DOHH2 (cell line): ENCODE measurements at regions not wholly inside any gene's neighbourhood (a gene's known extent, or its start where the extent isn't known, plus 50 kb on each side); places are given as distances from the start of the nearest gene placed in this dataset.

Source experiments
- H3F3A ChIP-seq: fragments of 200-600 bp; sonication (generic), shearing (Covaris generic); 2 replicates; pipeline ENCODE4 v1.6.0; 2016; ENCODE audit warnings: antibody characterized with exemption, mild to moderate bottlenecking; ENCODE audit not compliant: control insufficient read depth, insufficient read depth
- H3K27ac ChIP-seq: fragments of 200-600 bp; sonication (generic); 2 replicates; pipeline ENCODE4 v1.5.1; 2014; ENCODE audit warnings: low read depth, mild to moderate bottlenecking, low read length, moderate library complexity
- H3K27me3 ChIP-seq: fragments of 200-600 bp; sonication (generic); 2 replicates; pipeline ENCODE4 v1.6.1; 2014; ENCODE audit warnings: mild to moderate bottlenecking, low read length, mixed read lengths; ENCODE audit not compliant: control insufficient read depth
- H3K36me3 ChIP-seq: fragments of 200-600 bp; sonication (generic); 2 replicates; pipeline ENCODE4 v1.6.1; 2014; ENCODE audit warnings: mild to moderate bottlenecking, low read length, moderate library complexity, mixed read lengths; ENCODE audit not compliant: control insufficient read depth
- H3K4me1 ChIP-seq: fragments of 200-600 bp; sonication (generic); 2 replicates; pipeline ENCODE4 v1.6.1; 2014; ENCODE audit warnings: mild to moderate bottlenecking, low read length, mixed read lengths; ENCODE audit not compliant: control insufficient read depth
- H3K4me2 ChIP-seq: fragments of 200-600 bp; sonication (generic); 2 replicates; pipeline ENCODE4 v1.6.0; 2014; ENCODE audit warnings: mild to moderate bottlenecking, low read length, moderate library complexity
- H3K4me3 ChIP-seq: fragments of 200-600 bp; sonication (generic); 2 replicates; pipeline ENCODE4 v1.5.1; 2014; ENCODE audit warnings: mild to moderate bottlenecking, low read length, mixed read lengths
- H3K79me2 ChIP-seq: fragments of 200-600 bp; sonication (generic); 2 replicates; pipeline ENCODE4 v1.6.1; 2014; ENCODE audit warnings: mild to moderate bottlenecking, low read length, mixed read lengths; ENCODE audit not compliant: control insufficient read depth
- H3K9me2 ChIP-seq: fragments of 200-600 bp; sonication (generic); replicated peaks from 2 replicates; pipeline ENCODE4 v1.6.1; 2014; ENCODE audit warnings: mild to moderate bottlenecking, low read length, mixed read lengths; ENCODE audit not compliant: control insufficient read depth
- H3K9me3 ChIP-seq: fragments of 200-600 bp; sonication (generic); 2 replicates; pipeline ENCODE4 v1.6.1; 2014; ENCODE audit warnings: antibody characterized with exemption, low read length, mixed read lengths; ENCODE audit not compliant: control insufficient read depth, insufficient read depth
- H4K20me1 ChIP-seq: fragments of 200-600 bp; sonication (generic); 2 replicates; pipeline ENCODE4 v1.6.0; 2014; ENCODE audit warnings: low read depth, mild to moderate bottlenecking, antibody characterized with exemption, low read length, moderate library complexity; ENCODE audit not compliant: control insufficient read depth, insufficient read depth
- CTCF ChIP-seq: fragments of 200-600 bp; sonication (generic); IDR thresholded peaks from one replicate; pipeline ENCODE4 v1.5.1; 2014; ENCODE audit warnings: antibody characterized with exemption, mild to moderate bottlenecking, low read depth, low read length; ENCODE audit not compliant: poor library complexity, severe bottlenecking
- EZH2phosphoT487 ChIP-seq: fragments of 200-600 bp; sonication (generic); IDR thresholded peaks from 2 replicates; pipeline ENCODE4 v1.6.1; 2017; ENCODE audit warnings: borderline replicate concordance, mild to moderate bottlenecking, antibody characterized with exemption, low read length, moderate library complexity, mixed read lengths

- no peak overlapping the region for H3K4me3 ChIP-seq
- H3K4me1 ChIP-seq, result peaks cover 24% of the 10 kb centered on the region
- H3K4me2 ChIP-seq, result no peak overlapping the region
- H3K27me3 ChIP-seq, result no peaks in the 10 kb centered on the region
- no peaks in the 10 kb centered on the region for H3F3A ChIP-seq
- H3K79me2 ChIP-seq, result no peaks in the 10 kb centered on the region
- no peak overlapping the region for H3K27ac ChIP-seq
- H3K9me3 ChIP-seq, result no peaks in the 10 kb centered on the region
- H3K36me3 ChIP-seq, result no peaks in the 10 kb centered on the region
- TF ChIP-seq EZH2phosphoT487 (no peak), CTCF (no peak)
- H3K9me2 ChIP-seq, result no peaks in the 10 kb centered on the region
- no peaks in the 10 kb centered on the region for H4K20me1 ChIP-seq
Observed at GRCh38 chr5:123879071-123879470, 367.1 kb downstream of the CSNK1G3 start.

GRCh38 chr5:123876276-123876790 lies 364.4 kb downstream of the CSNK1G3 start:
- H3F3A ChIP-seq, result no peaks in the 10 kb centered on the region
- H4K20me1 ChIP-seq, result no peaks in the 10 kb centered on the region
- no peaks in the 10 kb centered on the region for H3K9me2 ChIP-seq
- no peaks in the 10 kb centered on the region for H3K9me3 ChIP-seq
- no peak overlapping the region for H3K27ac ChIP-seq
- H3K79me2 ChIP-seq, result no peaks in the 10 kb centered on the region
- peaks cover 17% of the 10 kb centered on the region for H3K4me1 ChIP-seq
- H3K27me3 ChIP-seq, result no peaks in the 10 kb centered on the region
- no peaks in the 10 kb centered on the region for H3K36me3 ChIP-seq
- no peak overlapping the region for H3K4me2 ChIP-seq
- no peak for TF ChIP-seq EZH2phosphoT487
- TF ChIP-seq CTCF, result no peak
- H3K4me3 ChIP-seq, result no peak overlapping the region

- no peaks in the 10 kb centered on the region for H3K79me2 ChIP-seq
- H3K4me1 ChIP-seq, result peaks cover 17% of the 10 kb centered on the region
- no peaks in the 10 kb centered on the region for H3K9me2 ChIP-seq
- H3K4me3 ChIP-seq, result no peak overlapping the region
- H3K4me2 ChIP-seq, result 0 out of 2 replicates have a peak overlapping the region, but pooled peaks have one; percentile 7
- H3K27ac ChIP-seq, result no peak overlapping the region
- H3K27me3 ChIP-seq, result no peaks in the 10 kb centered on the region
- no peaks in the 10 kb centered on the region for H3K36me3 ChIP-seq
- H4K20me1 ChIP-seq, result no peaks in the 10 kb centered on the region
- TF ChIP-seq EZH2phosphoT487 (no peak), CTCF (no peak)
- no peaks in the 10 kb centered on the region for H3F3A ChIP-seq
- H3K9me3 ChIP-seq, result no peaks in the 10 kb centered on the region
Observed at GRCh38 chr5:123875561-123876275, 363.7 kb downstream of the CSNK1G3 start.
